ENCODE measurements at regions not wholly inside any gene's neighbourhood (a gene's known extent, or its start where the extent isn't known, plus 50 kb on each side); places are given as distances from the start of the nearest gene placed in this dataset.
A peak's percentile ranks its signal among the peaks of the same experiment; 100 is the strongest.

GRCh38 chr11:33542921-33543320 is 157.7 kb downstream of the C11orf91 start:
- H3K27me3 ChIP-seq (ENCODE audit: insufficient read depth, low read depth): no peaks in the 10 kb centered on the region
- no peaks in the 10 kb centered on the region for H3K79me2 ChIP-seq (ENCODE audit: insufficient read depth, low read depth)
- H3K4me3 ChIP-seq (IDR thresholded peaks at IDR 0.05; ENCODE audit: insufficient read depth, low read depth, low read length): no peak overlapping the region
- peak; percentile 75 for TF ChIP-seq CTCF (conservative IDR thresholded peaks at IDR 0.05; ENCODE audit: low read depth, low read length)
- H2AFZ ChIP-seq (ENCODE audit: low read depth): no peak overlapping the region
- no peak overlapping the region for H3K4me2 ChIP-seq
- no peak overlapping the region for H3K9ac ChIP-seq
- no peaks in the 10 kb centered on the region for H3K36me3 ChIP-seq (ENCODE audit: insufficient read depth)
- H3K27ac ChIP-seq: no peak overlapping the region
- H4K20me1 ChIP-seq (ENCODE audit: insufficient read depth): no peaks in the 10 kb centered on the region
- H3K4me1 ChIP-seq (ENCODE audit: low read depth, poor library complexity, severe bottlenecking): peaks cover 56% of the 10 kb centered on the region

DNA sequence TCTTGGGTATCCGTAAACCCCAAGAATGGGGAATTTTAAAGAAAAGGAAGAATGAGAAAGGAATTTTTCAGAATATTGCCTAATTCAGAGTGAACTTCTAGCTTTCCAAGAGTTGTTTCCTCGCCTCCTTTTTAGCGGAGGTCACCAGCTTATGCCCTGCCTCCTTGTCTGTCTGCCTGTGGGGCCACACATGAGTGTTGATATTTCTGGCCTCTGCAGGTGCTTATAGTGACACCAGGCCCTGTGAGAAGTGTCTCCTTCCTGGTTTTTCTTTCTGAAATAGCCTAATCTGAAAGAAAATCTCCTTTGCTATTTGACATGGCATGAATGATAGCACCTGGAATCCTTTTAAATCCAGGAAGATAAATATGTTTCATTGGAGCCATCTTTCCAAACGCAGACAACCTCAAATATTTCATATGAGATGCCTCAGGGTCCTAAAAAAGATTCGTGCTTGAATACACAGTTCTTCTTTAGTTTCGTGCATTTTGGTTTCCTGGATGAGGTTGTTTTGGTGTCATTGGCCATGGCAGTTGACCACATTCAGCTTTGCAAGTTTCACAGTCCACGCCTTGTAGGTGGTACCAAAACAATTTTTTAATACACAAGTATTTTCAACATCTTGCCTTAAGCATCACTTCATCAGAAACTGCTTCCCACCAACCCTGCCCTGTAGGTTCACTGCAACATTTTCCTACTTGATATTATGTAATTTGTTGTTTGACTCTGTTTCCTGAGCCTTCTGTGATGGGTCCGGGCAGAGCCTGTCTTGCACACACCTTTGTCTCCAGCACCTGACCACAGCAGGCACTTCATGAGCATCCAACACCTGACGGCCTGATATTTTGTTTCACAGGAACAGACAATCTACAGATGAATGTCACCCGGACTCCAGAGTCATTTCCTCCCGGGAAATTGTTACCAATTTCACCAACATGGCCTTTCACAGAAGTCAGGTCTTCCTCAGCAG is 159.4 kb downstream of the C11orf91 start:
- H3K36me3 ChIP-seq (ENCODE audit: insufficient read depth): no peaks in the 10 kb centered on the region
- no peak overlapping the region for H3K4me3 ChIP-seq (IDR thresholded peaks at IDR 0.05; ENCODE audit: insufficient read depth, low read depth, low read length)
- no peaks in the 10 kb centered on the region for H4K20me1 ChIP-seq (ENCODE audit: insufficient read depth)
- peak overlapping the region; percentile 55 for H2AFZ ChIP-seq (ENCODE audit: low read depth)
- peak overlapping the region; percentile 61 for H3K27ac ChIP-seq
- peaks cover 56% of the 10 kb centered on the region for H3K4me1 ChIP-seq (ENCODE audit: low read depth, poor library complexity, severe bottlenecking)
- H3K79me2 ChIP-seq (ENCODE audit: insufficient read depth, low read depth): no peaks in the 10 kb centered on the region
- peak overlapping the region; percentile 80 for H3K4me2 ChIP-seq
- TF ChIP-seq CTCF (conservative IDR thresholded peaks at IDR 0.05; ENCODE audit: low read depth, low read length): no peak
- H3K27me3 ChIP-seq (ENCODE audit: insufficient read depth, low read depth): no peaks in the 10 kb centered on the region
- H3K9ac ChIP-seq: peak overlapping the region; percentile 11; the same call in 1 of the 2 replicates

- Histone ChIP-seq H3K36me3 (ENCODE audit: insufficient read depth) (no peaks in the 10 kb centered on the region), H3K79me2 (ENCODE audit: insufficient read depth, low read depth) (no peaks in the 10 kb centered on the region)
Measured at GRCh38 chr11:33540427-33540826, 160.2 kb downstream of the C11orf91 start.

GRCh38 chr11:33539751-33540150 is 160.9 kb downstream of the C11orf91 start:
- no peak overlapping the region for H3K9ac ChIP-seq
- H4K20me1 ChIP-seq (ENCODE audit: insufficient read depth): no peaks in the 10 kb centered on the region
- peak overlapping the region; percentile 80 for H3K4me2 ChIP-seq
- H3K4me1 ChIP-seq (ENCODE audit: low read depth, poor library complexity, severe bottlenecking): peaks cover 56% of the 10 kb centered on the region
- no peak overlapping the region for H2AFZ ChIP-seq (ENCODE audit: low read depth)
- no peak overlapping the region for H3K4me3 ChIP-seq (IDR thresholded peaks at IDR 0.05; ENCODE audit: insufficient read depth, low read depth, low read length)
- TF ChIP-seq CTCF (conservative IDR thresholded peaks at IDR 0.05; ENCODE audit: low read depth, low read length): no peak
- peak overlapping the region; percentile 61; the same call in 1 of the 2 replicates for H3K27ac ChIP-seq
- H3K27me3 ChIP-seq (ENCODE audit: insufficient read depth, low read depth): no peaks in the 10 kb centered on the region
- no peaks in the 10 kb centered on the region for H3K36me3 ChIP-seq (ENCODE audit: insufficient read depth)
- no peaks in the 10 kb centered on the region for H3K79me2 ChIP-seq (ENCODE audit: insufficient read depth, low read depth)

More at GRCh38 chr11:33540427-33540826, 160.2 kb downstream of the C11orf91 start:
- H4K20me1 ChIP-seq (ENCODE audit: insufficient read depth): no peaks in the 10 kb centered on the region
- peak overlapping the region; percentile 80 for H3K4me2 ChIP-seq
- H3K9ac ChIP-seq: peak overlapping the region; percentile 11; the same call in 1 of the 2 replicates
- TF ChIP-seq CTCF (conservative IDR thresholded peaks at IDR 0.05; ENCODE audit: low read depth, low read length): no peak
- H2AFZ ChIP-seq (ENCODE audit: low read depth): peak overlapping the region; percentile 55; the same call in 1 of the 2 replicates
- no peak overlapping the region for H3K4me3 ChIP-seq (IDR thresholded peaks at IDR 0.05; ENCODE audit: insufficient read depth, low read depth, low read length)
- peak overlapping the region; percentile 61 for H3K27ac ChIP-seq
- no peaks in the 10 kb centered on the region for H3K27me3 ChIP-seq (ENCODE audit: insufficient read depth, low read depth)
- peaks cover 56% of the 10 kb centered on the region for H3K4me1 ChIP-seq (ENCODE audit: low read depth, poor library complexity, severe bottlenecking)
